Natural killer cell treated with Interleukin-12 subunit alpha and Interleukin-12 subunit beta and Interleukin-15 and Interleukin-18, amount 100 ng/mL, for 72 hours (primary cell): ENCODE measurements at regions not wholly inside any gene's neighbourhood (a gene's known extent, or its start where the extent isn't known, plus 50 kb on each side); places are given as distances from the start of the nearest gene placed in this dataset.
"Not testable (repeated sequence)": the region's sequence is repeated elsewhere in the genome, so short reads cannot be mapped to it uniquely, and the experiment has no call there.

Experiments used
- ATAC-seq, 2 donors: fragments of 150-1000 bp; cut with Tn5 transposase in 1 of 2; sonication (Bioruptor Pico), chemical (Tn5 transposase) in 1 of 2; 2 replicates each; pipeline ENCODE4 v1.10.0; 2021
- DNase-seq: peaks from one replicate; pipeline ENCODE4 v3.0.0; 2022; ENCODE audit warnings: low spot score
- H3K27ac Mint-ChIP-seq, 2 donors: 1 replicate in 1 of 2; 2 replicates in 1 of 2; pipeline ENCODE4 v1.8.0; 2022; ENCODE audit warnings: mixed read lengths in 2 of 2, mild to moderate bottlenecking in 1 of 2, moderate library complexity in 1 of 2
- H3K27me3 Mint-ChIP-seq, 2 donors: 1 replicate in 1 of 2; 2 replicates in 1 of 2; pipeline ENCODE4 v1.8.0; 2022; ENCODE audit warnings: mixed read lengths in 2 of 2
- H3K36me3 Mint-ChIP-seq: one replicate; pipeline ENCODE4 v1.8.0; 2022; ENCODE audit warnings: mixed read lengths
- H3K4me1 Mint-ChIP-seq, 2 donors: 1 replicate in 1 of 2; 2 replicates in 1 of 2; pipeline ENCODE4 v1.8.0; 2022; ENCODE audit warnings: low read depth in 2 of 2, mixed read lengths in 2 of 2, mild to moderate bottlenecking in 1 of 2
- H3K4me3 Mint-ChIP-seq: one replicate; pipeline ENCODE4 v1.8.0; 2022; ENCODE audit warnings: mixed read lengths
- H3K9me3 Mint-ChIP-seq: 2 replicates; pipeline ENCODE4 v1.8.0; 2022; ENCODE audit warnings: mixed read lengths

- H3K27me3 Mint-ChIP-seq: no peaks in the 10 kb centered on the region
- H3K9me3 Mint-ChIP-seq: peaks cover 26% of the 10 kb centered on the region
- H3K4me3 Mint-ChIP-seq: no peak overlapping the region
- no peak for DNase-seq
- no peaks in the 10 kb centered on the region for H3K4me1 Mint-ChIP-seq
- H3K36me3 Mint-ChIP-seq: peaks cover 15% of the 10 kb centered on the region
- no peak for ATAC-seq
- H3K27ac Mint-ChIP-seq: no peak overlapping the region
These were observed 1490.0 kb upstream of the GBE1 start for GRCh38 chr3:83251490-83251889.

GRCh38 chr3:83250613-83251012, 1489.2 kb upstream of the GBE1 start:
- Mint-ChIP-seq H3K4me1 (no peaks in the 10 kb centered on the region), H3K9me3 (peaks cover 30% of the 10 kb centered on the region), H3K27ac (no peak overlapping the region), H3K27me3 (no peaks in the 10 kb centered on the region), H3K4me3 (no peak overlapping the region), H3K36me3 (peaks cover 20% of the 10 kb centered on the region)
- ATAC-seq: no peak
- no peak for DNase-seq

GRCh38 chr3:83248454-83248853, 1487.0 kb upstream of the GBE1 start:
- ATAC-seq: no peak
- Mint-ChIP-seq H3K4me1 (no peaks in the 10 kb centered on the region), H3K4me3 (no peak overlapping the region), H3K27ac (no peak overlapping the region), H3K27me3 (no peaks in the 10 kb centered on the region), H3K9me3 (peaks cover 36% of the 10 kb centered on the region), H3K36me3 (peaks cover 23% of the 10 kb centered on the region)
- DNase-seq: no peak

GRCh38 chr3:83235180-83235814, 1473.9 kb upstream of the GBE1 start:
- Mint-ChIP-seq H3K4me3 (no peak overlapping the region), H3K27ac (no peak overlapping the region), H3K36me3 (peaks cover 4% of the 10 kb centered on the region), H3K27me3 (no peaks in the 10 kb centered on the region), H3K9me3 (peaks cover 16% of the 10 kb centered on the region), H3K4me1 (no peaks in the 10 kb centered on the region)
- DNase-seq: no peak
- ATAC-seq: no peak

- ATAC-seq (no peak), DNase-seq (no peak)
- Mint-ChIP-seq H3K27ac (no peak overlapping the region), H3K4me3 (no peak overlapping the region), H3K4me1 (no peaks in the 10 kb centered on the region), H3K36me3 (peaks cover 4% of the 10 kb centered on the region), H3K27me3 (no peaks in the 10 kb centered on the region), H3K9me3 (peaks cover 15% of the 10 kb centered on the region)
These were observed 1472.3 kb upstream of the GBE1 start for GRCh38 chr3:83233715-83234114.

- H3K36me3 Mint-ChIP-seq: peaks cover 4% of the 10 kb centered on the region
- H3K27ac Mint-ChIP-seq: no peak overlapping the region
- DNase-seq (no peak), ATAC-seq (no peak)
- no peaks in the 10 kb centered on the region for H3K27me3 Mint-ChIP-seq
- no peaks in the 10 kb centered on the region for H3K4me1 Mint-ChIP-seq
- H3K4me3 Mint-ChIP-seq: no peak overlapping the region
- peaks cover 14% of the 10 kb centered on the region for H3K9me3 Mint-ChIP-seq
These were observed 1469.4 kb upstream of the GBE1 start for GRCh38 chr3:83230841-83231240.

GRCh38 chr3:83230376-83230775, 1468.9 kb upstream of the GBE1 start:
- Mint-ChIP-seq H3K9me3 (peaks cover 13% of the 10 kb centered on the region), H3K27ac (no peak overlapping the region), H3K36me3 (peaks cover 4% of the 10 kb centered on the region), H3K27me3 (no peaks in the 10 kb centered on the region), H3K4me1 (no peaks in the 10 kb centered on the region), H3K4me3 (no peak overlapping the region)
- DNase-seq (no peak), ATAC-seq (no peak)

GRCh38 chr3:83226751-83227150, 1465.3 kb upstream of the GBE1 start:
- Mint-ChIP-seq H3K4me3 (no peak overlapping the region), H3K27ac (no peak overlapping the region), H3K4me1 (no peaks in the 10 kb centered on the region), H3K36me3 (no peaks in the 10 kb centered on the region), H3K27me3 (no peaks in the 10 kb centered on the region), H3K9me3 (peaks cover 8% of the 10 kb centered on the region)
- ATAC-seq (no peak), DNase-seq (no peak)

- Mint-ChIP-seq H3K4me3 (no peak overlapping the region), H3K27me3 (no peaks in the 10 kb centered on the region), H3K4me1 (no peaks in the 10 kb centered on the region), H3K9me3 (peaks cover 4% of the 10 kb centered on the region), H3K36me3 (no peaks in the 10 kb centered on the region), H3K27ac (no peak overlapping the region)
- ATAC-seq (no peak), DNase-seq (no peak)
These were observed 1462.8 kb upstream of the GBE1 start for GRCh38 chr3:83224101-83224868.

- H3K36me3 Mint-ChIP-seq: no peaks in the 10 kb centered on the region
- peak in 1 of 2 donors; percentile 40 for ATAC-seq
- peaks cover 6% of the 10 kb centered on the region for H3K9me3 Mint-ChIP-seq
- H3K4me1 Mint-ChIP-seq: no peaks in the 10 kb centered on the region
- DNase-seq: peak; percentile 61
- no peaks in the 10 kb centered on the region for H3K27me3 Mint-ChIP-seq
- H3K27ac Mint-ChIP-seq: no peak overlapping the region
- H3K4me3 Mint-ChIP-seq: no peak overlapping the region
These were observed 1457.1 kb upstream of the GBE1 start for GRCh38 chr3:83218383-83219200.

GRCh38 chr3:83217595-83218118, 1456.2 kb upstream of the GBE1 start:
- H3K4me3 Mint-ChIP-seq, H3K9me3 Mint-ChIP-seq, H3K36me3 Mint-ChIP-seq, H3K4me1 Mint-ChIP-seq, ATAC-seq, H3K27me3 Mint-ChIP-seq, H3K27ac Mint-ChIP-seq, DNase-seq: not testable (repeated sequence)

GRCh38 chr3:83216919-83217594, 1455.6 kb upstream of the GBE1 start:
- Mint-ChIP-seq H3K36me3 (no peaks in the 10 kb centered on the region), H3K4me1 (no peaks in the 10 kb centered on the region), H3K9me3 (peaks cover 7% of the 10 kb centered on the region), H3K4me3 (no peak overlapping the region), H3K27me3 (no peaks in the 10 kb centered on the region), H3K27ac (no peak overlapping the region)
- DNase-seq (no peak), ATAC-seq (no peak)

- Mint-ChIP-seq H3K27me3 (no peaks in the 10 kb centered on the region), H3K36me3 (peaks cover 5% of the 10 kb centered on the region), H3K4me1 (no peaks in the 10 kb centered on the region), H3K9me3 (peaks cover 19% of the 10 kb centered on the region), H3K27ac (no peak overlapping the region), H3K4me3 (no peak overlapping the region)
- ATAC-seq (no peak), DNase-seq (no peak)
These were observed 1433.8 kb upstream of the GBE1 start for GRCh38 chr3:83195243-83195642.
